HG02763 (cell line): ENCODE measurements at regions not wholly inside any gene's neighbourhood (a gene's known extent, or its start where the extent isn't known, plus 50 kb on each side); places are given as distances from the start of the nearest gene placed in this dataset.
A peak's percentile ranks its signal among the peaks of the same experiment; 100 is the strongest.

Experiments used
- ATAC-seq: cut with Tn5 transposase; IDR thresholded peaks from one replicate; pipeline ENCODE4 v1.9.1; 2021; ENCODE audit warnings: mild to moderate bottlenecking, moderate library complexity; ENCODE audit not compliant: unreplicated experiment

- ATAC-seq = no peak
Measured at GRCh38 chr6:22925920-22926789, 356.8 kb downstream of the HDGFL1 start.

- ATAC-seq = no peak
Measured at GRCh38 chr6:22926790-22927354, 357.5 kb downstream of the HDGFL1 start.

- no peak for ATAC-seq
Measured at GRCh38 chr6:22928775-22929174, 359.4 kb downstream of the HDGFL1 start.

- no peak for ATAC-seq
Measured at GRCh38 chr6:22929311-22929985, 360.1 kb downstream of the HDGFL1 start.

- ATAC-seq = no peak
Measured at GRCh38 chr6:22940581-22941290, 371.4 kb downstream of the HDGFL1 start.

- no peak for ATAC-seq
Measured at GRCh38 chr6:22942403-22942802, 373.0 kb downstream of the HDGFL1 start.

GRCh38 chr6:22943327-22943726 is 374.0 kb downstream of the HDGFL1 start:
- no peak for ATAC-seq

GRCh38 chr6:22949967-22950366 is 380.6 kb downstream of the HDGFL1 start:
- ATAC-seq = no peak

GRCh38 chr6:22952097-22952496 is 382.7 kb downstream of the HDGFL1 start:
- ATAC-seq = no peak

- peak; percentile 60 for ATAC-seq
Measured at GRCh38 chr6:22954749-22955385, 385.5 kb downstream of the HDGFL1 start.

GRCh38 chr6:22956029-22956681 is 386.8 kb downstream of the HDGFL1 start:
- no peak for ATAC-seq

GRCh38 chr6:22958677-22959076 is 389.3 kb downstream of the HDGFL1 start:
- no peak for ATAC-seq

GRCh38 chr6:22959571-22959970 is 390.2 kb downstream of the HDGFL1 start:
- ATAC-seq = no peak

- no peak for ATAC-seq
Measured at GRCh38 chr6:22964334-22964733, 395.0 kb downstream of the HDGFL1 start.

- ATAC-seq = no peak
Measured at GRCh38 chr6:22965889-22966288, 396.5 kb downstream of the HDGFL1 start.

- ATAC-seq = no peak
Measured at GRCh38 chr6:22966691-22967422, 397.5 kb downstream of the HDGFL1 start.

- no peak for ATAC-seq
Measured at GRCh38 chr6:22970004-22970403, 400.6 kb downstream of the HDGFL1 start.

GRCh38 chr6:22972771-22973170 is 403.4 kb downstream of the HDGFL1 start:
- no peak for ATAC-seq

GRCh38 chr6:22975079-22975478 is 405.7 kb downstream of the HDGFL1 start:
- no peak for ATAC-seq

- no peak for ATAC-seq
Measured at GRCh38 chr6:22980446-22980845, 411.1 kb downstream of the HDGFL1 start.
